Body of pancreas (tissue), 4 donors: ENCODE measurements at regions not wholly inside any gene's neighbourhood (a gene's known extent, or its start where the extent isn't known, plus 50 kb on each side); places are given as distances from the start of the nearest gene placed in this dataset.

Source experiments
- POLR2A ChIP-seq, 3 donors: fragments of 450-650 bp; IDR thresholded peaks; one replicate each; pipeline ENCODE4 v1.6.1; 2016; ENCODE audit warnings: antibody characterized with exemption in 3 of 3, mild to moderate bottlenecking in 2 of 3
- TF ChIP-seq, protein P1 (sequence below), 7 experiments: fragments of 450-650 bp in 4 of 7; fragments of 200-600 bp in 3 of 7; sonication (generic) in 3 of 7; IDR thresholded peaks; one replicate each; pipeline ENCODE4 v1.5.1; 2016 to 2019; ENCODE audit warnings: antibody characterized with exemption in 7 of 7

DNA sequence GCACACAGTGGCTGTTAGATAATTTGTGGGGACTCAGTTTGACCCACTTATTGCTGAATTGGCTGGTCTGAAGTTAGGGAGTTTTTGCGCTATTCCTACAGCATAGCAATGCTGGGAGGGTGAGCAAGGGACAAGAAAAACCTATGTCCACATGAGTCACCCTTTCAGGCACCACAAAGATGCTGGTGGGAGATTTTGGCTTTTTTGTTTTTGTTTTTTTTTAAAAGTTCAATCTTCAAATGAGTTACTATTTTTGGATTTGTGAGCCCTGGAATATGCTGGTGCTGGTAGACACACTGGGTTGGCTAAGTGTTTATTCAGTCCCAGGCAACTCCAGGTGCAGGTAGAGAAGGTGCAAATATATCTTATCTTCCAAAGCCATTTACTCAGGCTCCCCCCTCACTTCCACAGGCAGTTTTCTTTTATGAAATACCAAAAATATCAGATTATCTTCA, 143.4 kb downstream of the BTG1 start:
- TF ChIP-seq POLR2A (IDR thresholded peaks at IDR 0.05): no peak
- TF ChIP-seq, protein P1, sequence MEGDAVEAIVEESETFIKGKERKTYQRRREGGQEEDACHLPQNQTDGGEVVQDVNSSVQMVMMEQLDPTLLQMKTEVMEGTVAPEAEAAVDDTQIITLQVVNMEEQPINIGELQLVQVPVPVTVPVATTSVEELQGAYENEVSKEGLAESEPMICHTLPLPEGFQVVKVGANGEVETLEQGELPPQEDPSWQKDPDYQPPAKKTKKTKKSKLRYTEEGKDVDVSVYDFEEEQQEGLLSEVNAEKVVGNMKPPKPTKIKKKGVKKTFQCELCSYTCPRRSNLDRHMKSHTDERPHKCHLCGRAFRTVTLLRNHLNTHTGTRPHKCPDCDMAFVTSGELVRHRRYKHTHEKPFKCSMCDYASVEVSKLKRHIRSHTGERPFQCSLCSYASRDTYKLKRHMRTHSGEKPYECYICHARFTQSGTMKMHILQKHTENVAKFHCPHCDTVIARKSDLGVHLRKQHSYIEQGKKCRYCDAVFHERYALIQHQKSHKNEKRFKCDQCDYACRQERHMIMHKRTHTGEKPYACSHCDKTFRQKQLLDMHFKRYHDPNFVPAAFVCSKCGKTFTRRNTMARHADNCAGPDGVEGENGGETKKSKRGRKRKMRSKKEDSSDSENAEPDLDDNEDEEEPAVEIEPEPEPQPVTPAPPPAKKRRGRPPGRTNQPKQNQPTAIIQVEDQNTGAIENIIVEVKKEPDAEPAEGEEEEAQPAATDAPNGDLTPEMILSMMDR (IDR thresholded peaks at IDR 0.05): no peak
